Cardiac fibroblast (primary cell): ENCODE measurements at regions not wholly inside any gene's neighbourhood (a gene's known extent, or its start where the extent isn't known, plus 50 kb on each side); places are given as distances from the start of the nearest gene placed in this dataset.

Experiments used
- DNase-seq, 2 donors: peaks; one replicate each; pipeline versions ENCODE4 v3.0.0 to v3.0.0-alpha.2; 2010; ENCODE audit warnings: low read depth in 2 of 2
- H3K4me3 ChIP-seq, 2 donors: replicated peaks in 1 of 2; 1 replicate in 1 of 2; 2 replicates in 1 of 2; pipeline ENCODE4 v1.5.1; 2011; ENCODE audit warnings: low read depth in 2 of 2, low read length in 2 of 2, mild to moderate bottlenecking in 2 of 2, moderate library complexity in 1 of 2
- CTCF ChIP-seq: IDR thresholded peaks from one replicate; pipeline ENCODE4 v1.5.1; 2011; ENCODE audit warnings: low read depth, mild to moderate bottlenecking, low read length, inconsistent platforms

DNA sequence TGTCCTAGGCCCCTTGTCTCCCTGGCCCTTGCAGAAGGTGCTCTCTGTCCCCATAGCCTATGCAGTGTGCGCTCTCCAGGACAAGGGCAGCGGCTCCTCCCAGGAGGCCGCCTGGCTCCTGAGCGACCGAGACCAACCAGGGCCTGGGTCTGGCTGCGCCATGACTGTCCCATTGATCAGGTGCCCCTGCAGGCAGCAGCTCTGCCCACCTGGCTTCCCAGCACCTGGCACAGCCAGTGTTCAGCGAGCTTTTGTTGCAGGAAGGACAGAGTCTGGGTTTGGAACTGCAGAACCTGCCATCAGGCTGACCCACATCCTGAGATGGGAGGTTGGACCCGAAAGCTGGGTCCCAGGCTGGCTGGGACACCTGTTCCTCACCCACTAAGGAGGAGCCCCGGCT is 1001.1 kb downstream of the BRD1 start:
- no peak overlapping the region for H3K4me3 ChIP-seq
- no peak for TF ChIP-seq CTCF
- no peak for DNase-seq

DNA sequence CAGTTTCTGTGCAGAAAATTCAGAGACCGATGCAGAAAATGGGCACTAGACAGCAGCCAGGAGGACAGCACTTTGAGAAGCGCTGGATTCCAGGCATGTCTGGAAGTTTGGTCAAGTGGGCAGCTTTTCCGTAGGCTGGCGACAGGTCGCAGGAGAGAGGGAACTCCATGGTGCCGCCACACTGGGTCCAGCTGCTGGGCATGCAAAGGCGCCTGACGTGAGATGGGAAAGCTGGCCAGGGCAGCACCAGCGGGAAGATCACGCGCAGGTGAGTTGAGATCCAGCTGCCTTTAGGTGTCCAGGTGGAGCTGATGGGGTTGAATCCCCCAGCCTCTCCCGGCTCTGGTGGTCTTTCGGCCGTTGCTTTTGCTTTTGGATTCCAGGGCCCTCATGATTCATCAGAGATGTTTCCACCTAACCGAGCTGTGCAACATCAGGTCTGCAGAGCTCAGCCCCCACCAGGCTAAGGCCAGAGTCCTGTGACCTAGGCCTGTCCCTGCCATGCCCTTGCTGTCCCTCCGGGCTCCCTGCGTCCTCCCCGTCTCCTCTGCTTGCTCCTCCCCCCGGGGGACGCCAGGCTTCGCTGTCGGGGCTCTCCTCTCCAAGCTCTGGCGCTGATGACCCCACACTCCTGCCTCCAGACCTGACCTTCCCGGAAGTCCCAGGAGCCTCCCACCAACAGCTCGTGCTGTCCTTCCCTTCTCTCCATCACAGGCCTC is 1001.7 kb downstream of the BRD1 start:
- no peak overlapping the region for H3K4me3 ChIP-seq
- TF ChIP-seq CTCF: no peak
- DNase-seq: no peak

DNA sequence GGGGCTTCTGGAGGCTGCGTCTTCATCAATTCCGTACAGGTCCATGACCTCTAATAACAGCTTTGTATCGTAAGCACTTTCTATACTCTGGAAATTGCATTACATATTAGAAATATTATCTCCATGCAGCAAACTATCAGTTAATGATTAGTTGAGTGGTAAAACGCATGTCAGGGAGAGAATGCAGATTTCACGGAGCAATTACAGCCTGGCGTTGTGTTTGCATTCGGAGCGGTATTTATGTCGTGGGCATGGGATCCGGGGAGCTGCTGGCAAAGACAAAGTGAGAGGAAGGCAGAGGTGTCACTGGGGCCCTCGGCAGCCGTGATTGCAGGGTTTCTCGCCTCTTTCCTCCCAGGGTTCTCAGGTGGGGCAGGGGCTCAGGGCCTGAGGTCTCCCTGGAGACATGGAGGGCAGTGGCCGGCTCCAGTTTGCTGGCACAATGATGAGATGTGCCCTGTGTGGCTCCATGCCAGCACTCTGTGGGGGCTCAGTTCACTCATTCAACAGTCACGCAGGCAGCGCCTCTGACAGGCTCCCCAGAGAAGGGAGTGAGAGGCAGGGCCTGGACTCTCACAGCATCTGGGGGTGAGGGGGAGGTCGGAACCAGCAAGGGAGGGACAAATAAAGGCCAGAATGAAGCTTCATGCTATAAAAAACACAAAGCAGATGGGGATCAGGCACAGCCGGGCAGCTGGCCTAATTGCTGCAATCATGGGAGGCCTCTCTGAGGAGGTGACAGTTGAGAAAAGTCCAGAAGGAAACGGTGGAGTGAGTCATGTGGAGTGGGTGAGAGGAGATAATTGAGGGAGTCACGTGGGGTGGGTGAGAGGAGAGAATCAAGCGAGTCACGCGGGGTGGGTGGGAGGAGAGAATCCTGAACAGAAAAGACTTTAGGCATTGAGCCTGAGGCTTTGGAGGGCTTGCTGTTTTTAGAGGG is 1002.7 kb downstream of the BRD1 start:
- TF ChIP-seq CTCF: no peak
- H3K4me3 ChIP-seq: no peak overlapping the region
- no peak for DNase-seq

GRCh38 chr22:48823941-48824340 is 1003.7 kb downstream of the BRD1 start:
- no peak for TF ChIP-seq CTCF
- DNase-seq: no peak
- H3K4me3 ChIP-seq: no peak overlapping the region

DNA sequence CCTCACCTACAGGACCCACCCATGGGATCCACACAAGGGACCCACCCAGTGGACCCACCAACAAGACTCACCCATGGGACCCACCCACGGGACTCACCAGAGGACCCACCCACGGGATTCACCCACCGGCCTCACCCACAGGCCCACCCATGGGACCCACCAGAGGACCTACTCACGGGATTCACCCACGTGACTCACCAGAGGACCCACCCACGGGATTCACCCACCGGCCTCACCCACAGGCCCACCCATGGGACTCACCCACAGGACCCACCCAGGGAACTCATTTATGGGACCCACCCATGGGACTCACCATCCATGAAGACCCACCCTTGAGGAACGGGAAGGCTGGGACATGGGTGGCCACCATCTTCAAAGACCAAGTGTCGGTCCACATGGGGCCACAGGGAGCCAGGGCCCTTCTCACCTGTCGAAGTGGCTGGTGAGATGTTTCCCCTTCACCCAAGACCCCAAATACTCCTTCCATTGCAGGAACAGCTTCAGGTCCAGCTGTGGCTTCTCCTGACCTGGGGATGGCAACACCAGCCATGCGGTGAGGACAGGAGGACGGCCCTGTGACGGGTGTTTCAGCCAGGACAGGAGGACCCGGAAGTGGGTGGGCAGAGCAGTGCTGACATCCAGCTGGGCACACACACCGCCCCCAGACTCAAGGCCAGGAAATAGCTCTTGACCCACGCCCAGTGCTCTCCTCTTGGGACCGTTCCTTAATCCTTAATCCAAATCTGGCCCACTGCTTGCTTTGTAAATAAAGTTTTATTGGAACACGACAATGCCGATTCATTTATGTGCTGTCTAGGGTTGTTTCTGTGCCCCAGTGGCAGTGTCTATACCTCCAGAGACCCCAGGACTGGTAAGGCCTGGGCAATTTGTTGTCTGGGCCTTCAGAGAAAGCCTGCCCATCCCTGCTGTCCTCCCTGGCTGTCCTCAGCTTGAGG is 1005.1 kb downstream of the BRD1 start:
- TF ChIP-seq CTCF: no peak
- no peak for DNase-seq
- H3K4me3 ChIP-seq: no peak overlapping the region

GRCh38 chr22:48821727-48822126 is 1005.9 kb downstream of the BRD1 start:
- no peak for DNase-seq
- no peak for TF ChIP-seq CTCF
- no peak overlapping the region for H3K4me3 ChIP-seq
